PC-9 (cell line): ENCODE measurements at regions not wholly inside any gene's neighbourhood (a gene's known extent, or its start where the extent isn't known, plus 50 kb on each side); places are given as distances from the start of the nearest gene placed in this dataset.

Experiments
- BruUV-seq: library from RNA; stranded (reverse); fragments of 400-500 nt; replicated peaks from 2 replicates; lab custom pipeline; 2021; lab: Mats Ljungman, UMichigan
- CTCF ChIA-PET: fragments of 300-600 bp; sonication (Branson Sonifier 250); formaldehyde crosslinking; loops from one replicate; lab custom pipeline; 2022; ENCODE audit warnings: antibody characterized with exemption; lab: Charles Lee
- POLR2A ChIA-PET: fragments of 300-600 bp; sonication (Branson Sonifier 250); formaldehyde crosslinking; loops from one replicate; lab custom pipeline; 2022; ENCODE audit warnings: antibody characterized with exemption; ENCODE audit not compliant: unreplicated experiment; lab: Charles Lee
- DNase-seq, 2 experiments: peaks; one replicate each; pipeline versions ENCODE4 v3.0.0 to v3.0.0-alpha.2; 2015 to 2022; ENCODE audit warnings: mixed read lengths in 1 of 2
- H2AFZ ChIP-seq: fragments of 200-600 bp; sonication (generic); 2 replicates; pipeline ENCODE4 v1.8.1; 2017; ENCODE audit warnings: antibody characterized with exemption
- H3F3A ChIP-seq: fragments of 200-600 bp; sonication (generic); 2 replicates; pipeline ENCODE4 v1.8.1; 2017; ENCODE audit warnings: antibody characterized with exemption, mild to moderate bottlenecking, low read depth; ENCODE audit not compliant: insufficient read depth
- H3K27ac ChIP-seq: fragments of 200-600 bp; sonication (generic); 2 replicates; pipeline ENCODE4 v1.6.1; 2016; ENCODE audit warnings: mixed run types
- H3K27me3 ChIP-seq: fragments of 200-600 bp; sonication (generic); 2 replicates; pipeline ENCODE4 v1.6.1; 2016; ENCODE audit warnings: low read depth, mixed run types; ENCODE audit not compliant: insufficient read depth
- H3K36me3 ChIP-seq: fragments of 200-600 bp; sonication (generic); 2 replicates; pipeline ENCODE4 v1.6.1; 2016; ENCODE audit warnings: low read depth, mixed run types
- H3K4me1 ChIP-seq: fragments of 200-600 bp; sonication (generic); replicated peaks from 2 replicates; pipeline ENCODE4 v1.6.1; 2016; ENCODE audit warnings: mixed run types; ENCODE audit not compliant: insufficient read depth
- H3K4me2 ChIP-seq: fragments of 200-600 bp; sonication (generic); 2 replicates; pipeline ENCODE4 v1.6.1; 2017; ENCODE audit warnings: mixed run types
- H3K4me3 ChIP-seq: fragments of 200-600 bp; sonication (generic); 2 replicates; pipeline ENCODE4 v1.6.1; 2016; ENCODE audit warnings: mixed run types
- H3K79me2 ChIP-seq: fragments of 200-600 bp; sonication (generic); 2 replicates; pipeline ENCODE4 v1.6.1; 2017; ENCODE audit warnings: low read depth, mixed run types
- H3K9me2 ChIP-seq: fragments of 200-600 bp; sonication (generic); 2 replicates; pipeline ENCODE4 v1.8.1; 2017; ENCODE audit warnings: mild to moderate bottlenecking; ENCODE audit not compliant: insufficient read depth
- H3K9me3 ChIP-seq: fragments of 200-600 bp; sonication (generic); 2 replicates; pipeline ENCODE4 v1.8.1; 2016; ENCODE audit warnings: low read depth; ENCODE audit not compliant: insufficient read depth
- H4K20me1 ChIP-seq: fragments of 200-600 bp; sonication (generic); 2 replicates; pipeline ENCODE4 v1.8.1; 2017; ENCODE audit not compliant: insufficient read depth
- EZH2 ChIP-seq: fragments of 200-600 bp; sonication (generic); IDR thresholded peaks from 2 replicates; pipeline ENCODE4 v1.8.0; 2017; ENCODE audit warnings: antibody characterized with exemption, low read depth
- intact Hi-C: fragments of 100-400 bp; cut with micrococcal nuclease; formaldehyde crosslinking; loops from one replicate; pipeline ENCODE4 v1.10.0; 2022; ENCODE audit not compliant: unreplicated experiment
- TF ChIP-seq, protein P1 (sequence below): fragments of 200-600 bp; sonication (generic); conservative IDR thresholded peaks from 2 replicates; pipeline ENCODE4 v1.6.1; 2017; ENCODE audit warnings: mixed run types, antibody characterized with exemption, mild to moderate bottlenecking, moderate library complexity

DNA sequence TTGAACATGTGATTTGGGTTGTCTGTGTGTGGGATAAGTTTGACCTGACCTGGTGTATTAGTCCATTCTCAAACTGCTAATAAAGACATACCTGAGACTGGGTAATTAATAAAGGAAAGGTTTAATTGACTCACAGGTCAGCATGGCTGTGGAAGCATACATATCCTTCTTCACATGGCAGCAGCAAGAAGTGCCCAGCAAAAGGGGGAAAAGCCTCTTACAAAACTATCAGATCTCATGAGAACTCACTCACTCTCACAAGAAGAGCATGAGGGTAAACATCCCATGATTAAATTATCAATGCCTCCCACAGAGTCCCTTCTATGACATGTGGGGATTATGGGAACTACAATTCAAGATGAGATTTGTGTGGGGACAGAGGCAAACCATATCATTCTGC lies 94.0 kb upstream of the PPM1H start:
- H3K36me3 ChIP-seq = no peaks in the 10 kb centered on the region
- no peaks in the 10 kb centered on the region for H3K9me3 ChIP-seq
- H4K20me1 ChIP-seq = no peaks in the 10 kb centered on the region
- CTCF ChIA-PET = no interaction called here
- no peak overlapping the region for H3K4me3 ChIP-seq
- no peaks in the 10 kb centered on the region for H3K4me1 ChIP-seq
- BruUV-seq = no TSS peak
- DNase-seq = no peak
- H3K4me2 ChIP-seq = no peak overlapping the region
- no peak overlapping the region for H2AFZ ChIP-seq
- no peaks in the 10 kb centered on the region for H3K79me2 ChIP-seq
- H3K27ac ChIP-seq = no peak overlapping the region
- TF ChIP-seq, protein P1, sequence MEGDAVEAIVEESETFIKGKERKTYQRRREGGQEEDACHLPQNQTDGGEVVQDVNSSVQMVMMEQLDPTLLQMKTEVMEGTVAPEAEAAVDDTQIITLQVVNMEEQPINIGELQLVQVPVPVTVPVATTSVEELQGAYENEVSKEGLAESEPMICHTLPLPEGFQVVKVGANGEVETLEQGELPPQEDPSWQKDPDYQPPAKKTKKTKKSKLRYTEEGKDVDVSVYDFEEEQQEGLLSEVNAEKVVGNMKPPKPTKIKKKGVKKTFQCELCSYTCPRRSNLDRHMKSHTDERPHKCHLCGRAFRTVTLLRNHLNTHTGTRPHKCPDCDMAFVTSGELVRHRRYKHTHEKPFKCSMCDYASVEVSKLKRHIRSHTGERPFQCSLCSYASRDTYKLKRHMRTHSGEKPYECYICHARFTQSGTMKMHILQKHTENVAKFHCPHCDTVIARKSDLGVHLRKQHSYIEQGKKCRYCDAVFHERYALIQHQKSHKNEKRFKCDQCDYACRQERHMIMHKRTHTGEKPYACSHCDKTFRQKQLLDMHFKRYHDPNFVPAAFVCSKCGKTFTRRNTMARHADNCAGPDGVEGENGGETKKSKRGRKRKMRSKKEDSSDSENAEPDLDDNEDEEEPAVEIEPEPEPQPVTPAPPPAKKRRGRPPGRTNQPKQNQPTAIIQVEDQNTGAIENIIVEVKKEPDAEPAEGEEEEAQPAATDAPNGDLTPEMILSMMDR = no peak
- TF ChIP-seq EZH2 = no peak
- no peaks in the 10 kb centered on the region for H3F3A ChIP-seq
- H3K9me2 ChIP-seq = no peaks in the 10 kb centered on the region
- no peaks in the 10 kb centered on the region for H3K27me3 ChIP-seq
- POLR2A ChIA-PET = no interaction called here
- intact Hi-C loops = no loop called here

- Histone ChIP-seq H3K4me2 (no peak overlapping the region), H3K4me1 (no peaks in the 10 kb centered on the region), H3K27me3 (no peaks in the 10 kb centered on the region), H3K27ac (no peak overlapping the region), H3K4me3 (no peak overlapping the region), H3K79me2 (no peaks in the 10 kb centered on the region), H2AFZ (no peak overlapping the region), H3K36me3 (no peaks in the 10 kb centered on the region), H3K9me3 (no peaks in the 10 kb centered on the region), H3K9me2 (no peaks in the 10 kb centered on the region), H4K20me1 (no peaks in the 10 kb centered on the region), H3F3A (no peaks in the 10 kb centered on the region)
- ChIA-PET POLR2A (no interaction called here), CTCF (no interaction called here)
- intact Hi-C loops = no loop called here
- no TSS peak for BruUV-seq
- no peak for TF ChIP-seq EZH2
- TF ChIP-seq, protein P1 = no peak
- DNase-seq = no peak
Measured at GRCh38 chr12:63025116-63025515, 90.2 kb upstream of the PPM1H start.

GRCh38 chr12:63023926-63024325 lies 89.0 kb upstream of the PPM1H start:
- POLR2A ChIA-PET = no interaction called here
- Histone ChIP-seq H3K9me2 (no peaks in the 10 kb centered on the region), H3K4me3 (no peak overlapping the region), H3K9me3 (no peaks in the 10 kb centered on the region), H3K36me3 (no peaks in the 10 kb centered on the region), H3K79me2 (no peaks in the 10 kb centered on the region), H3K4me1 (no peaks in the 10 kb centered on the region), H3F3A (no peaks in the 10 kb centered on the region), H2AFZ (no peak overlapping the region), H3K27ac (no peak overlapping the region), H3K4me2 (no peak overlapping the region), H4K20me1 (no peaks in the 10 kb centered on the region), H3K27me3 (no peaks in the 10 kb centered on the region)
- DNase-seq = no peak
- intact Hi-C loops = no loop called here
- CTCF ChIA-PET = no interaction called here
- TF ChIP-seq, protein P1 = no peak
- TF ChIP-seq EZH2 = no peak
- no TSS peak for BruUV-seq
